ENCODE measurements at regions not wholly inside any gene's neighbourhood (a gene's known extent, or its start where the extent isn't known, plus 50 kb on each side); places are given as distances from the start of the nearest gene placed in this dataset.

DNA sequence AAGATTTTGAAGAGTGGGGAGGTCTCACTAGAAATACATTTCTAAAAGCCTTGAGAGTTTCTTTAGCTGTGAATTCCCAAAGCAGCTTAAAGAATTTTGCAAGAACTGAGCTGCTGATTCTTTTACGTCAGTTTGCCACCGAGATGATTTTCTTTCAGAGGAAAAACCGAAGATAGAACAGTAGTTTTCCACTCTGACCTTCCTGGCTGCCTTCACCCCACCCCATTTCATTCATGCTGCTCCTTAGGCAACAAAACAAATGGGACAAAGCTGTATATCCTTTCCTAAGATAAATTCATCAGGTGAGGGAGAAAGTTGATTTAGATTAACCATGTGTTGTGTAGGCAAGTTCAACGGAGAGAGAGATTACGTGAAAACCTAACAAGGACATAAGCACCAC lies 947.0 kb downstream of the GALC start:
- no CpG with 5 or more reads among the region's 5 CpGs for WGBS, 2 experiments (ENCODE audit: extremely low coverage in 2 of 2, insufficient read length in 1 of 2)
- Histone ChIP-seq H2AK9ac (replicated peaks; ENCODE audit: low read depth, low read length, poor library complexity) (no peak overlapping the region), H3K36me3 (ENCODE audit: control insufficient read depth, insufficient read depth, low read length) (no peaks in the 10 kb centered on the region), H4K5ac (ENCODE audit: low read depth, low read length) (no peak overlapping the region), H2BK5ac (ENCODE audit: low read depth, low read length, poor library complexity, severe bottlenecking) (no peak overlapping the region), H3K18ac (ENCODE audit: low read depth, low read length) (no peak overlapping the region), H3K79me1 (ENCODE audit: low read depth in 1 of 2, low read length in 2 of 2) (no peaks in the 10 kb centered on the region), H3K9ac (ENCODE audit: low read depth, low read length) (no peak overlapping the region), H2BK120ac (ENCODE audit: low read depth, low read length) (no peak overlapping the region), H3K27ac (ENCODE audit: insufficient read depth, low read length) (no peak overlapping the region), H3K4me3 (ENCODE audit: insufficient read depth, low read depth, low read length) (no peak overlapping the region), H4K8ac (ENCODE audit: low read depth in 2 of 2, low read length in 2 of 2) (no peak overlapping the region), H3K23ac (ENCODE audit: low read depth, low read length) (no peak overlapping the region), H3K14ac (replicated peaks; ENCODE audit: low read depth, low read length) (no peak overlapping the region), H3K56ac (ENCODE audit: extremely low read depth, insufficient read depth, low read length) (no peak overlapping the region), H3K4ac (ENCODE audit: low read depth, low read length) (no peak overlapping the region), H3K4me2 (ENCODE audit: low read depth, low read length) (no peak overlapping the region), H4K91ac (ENCODE audit: insufficient read depth, low read depth, low read length) (no peak overlapping the region), H2BK15ac (ENCODE audit: low read depth, low read length) (no peak overlapping the region), H2AFZ (replicated peaks; ENCODE audit: low read length, poor library complexity) (no peak overlapping the region), H3K9me1 (ENCODE audit: insufficient read depth, low read length) (no peaks in the 10 kb centered on the region), H3K27me3 (ENCODE audit: control insufficient read depth, insufficient read depth, low read length) (no peaks in the 10 kb centered on the region), H2BK20ac (ENCODE audit: low read depth, low read length) (no peak overlapping the region), H4K20me1 (ENCODE audit: insufficient read depth, low read length) (no peaks in the 10 kb centered on the region), H3K4me1 (ENCODE audit: control insufficient read depth, insufficient read depth, low read length) (no peaks in the 10 kb centered on the region), H3K9me3 (ENCODE audit: control insufficient read depth, insufficient read depth, low read length) (no peaks in the 10 kb centered on the region), H2AK5ac (ENCODE audit: low read depth, low read length) (no peak overlapping the region)
- POLR2A ChIA-PET (ENCODE audit: unreplicated experiment): no interaction called here
- intact Hi-C loops (cut with micrococcal nuclease): no loop called here
- in situ Hi-C loops (cut with MboI; ENCODE audit: low sequenced_read_pairs): no loop called here
- no TSS peak for BruUV-seq (replicated peaks)
- ATAC-seq (ENCODE audit: low read depth) (no peak), DNase-seq (no peak)
- CTCF ChIA-PET: interaction anchor here (0.6 kb wide), 1 partner anchor 14 kb away, joined by 4 read pairs; no protein-coding TSS in a partner anchor
- dilution Hi-C loops (cut with HindIII; ENCODE audit: low sequenced_read_pairs, unreplicated experiment): no loop called here
- no peak for TF ChIP-seq ELK1 (IDR thresholded peaks at IDR 0.05; ENCODE audit: borderline replicate concordance, low read depth, low read length)
- TF ChIP-seq RFX5 (IDR thresholded peaks at IDR 0.05; ENCODE audit: low read depth, low read length): no peak
- TF ChIP-seq RCOR1 (IDR thresholded peaks at IDR 0.05; ENCODE audit: insufficient replicate concordance, low read length): no peak
- TF ChIP-seq USF2 (IDR thresholded peaks at IDR 0.05; ENCODE audit: low read depth, low read length): no peak
- no peak for TF ChIP-seq BHLHE40 (IDR thresholded peaks at IDR 0.05; ENCODE audit: low read depth, low read length)
- TF ChIP-seq CTCF (conservative IDR thresholded peaks at IDR 0.05; ENCODE audit: low read depth, low read length): no peak
- TF ChIP-seq RAD21 (IDR thresholded peaks at IDR 0.05; ENCODE audit: low read length): no peak
- TF ChIP-seq FOS (IDR thresholded peaks at IDR 0.05; ENCODE audit: low read depth, low read length): no peak
- TF ChIP-seq MAZ (IDR thresholded peaks at IDR 0.05; ENCODE audit: borderline replicate concordance, low read depth, low read length): no peak
- no peak for TF ChIP-seq NFE2L2 (IDR thresholded peaks at IDR 0.05; ENCODE audit: low read depth, low read length)
- no peak for TF ChIP-seq MAFK (IDR thresholded peaks at IDR 0.05; ENCODE audit: low read depth, low read length)
- no peak for TF ChIP-seq SMC3 (IDR thresholded peaks at IDR 0.05; ENCODE audit: low read depth, low read length)
- no peak for TF ChIP-seq MXI1 (IDR thresholded peaks at IDR 0.05; ENCODE audit: borderline replicate concordance, low read depth, low read length)

Data from IMR-90 (cell line).